Stimulated activated CD8-positive, alpha-beta memory T cell treated with anti-CD3 and anti-CD28 coated beads, Interleukin-4, amount 100 ng/mL, for 48 hours (primary cell): ENCODE measurements at regions not wholly inside any gene's neighbourhood (a gene's known extent, or its start where the extent isn't known, plus 50 kb on each side); places are given as distances from the start of the nearest gene placed in this dataset.
"Not testable (repeated sequence)": the region's sequence is repeated elsewhere in the genome, so short reads cannot be mapped to it uniquely, and the experiment has no call there.

Experiments used
- DNase-seq: peaks from one replicate; pipeline ENCODE4 v3.0.0-alpha.2; 2020

GRCh38 chr17:13204607-13205237, 186.9 kb upstream of the ELAC2 start:
- DNase-seq = no peak

- DNase-seq = no peak
Observed at GRCh38 chr17:13202835-13203234, 185.0 kb upstream of the ELAC2 start.

DNA sequence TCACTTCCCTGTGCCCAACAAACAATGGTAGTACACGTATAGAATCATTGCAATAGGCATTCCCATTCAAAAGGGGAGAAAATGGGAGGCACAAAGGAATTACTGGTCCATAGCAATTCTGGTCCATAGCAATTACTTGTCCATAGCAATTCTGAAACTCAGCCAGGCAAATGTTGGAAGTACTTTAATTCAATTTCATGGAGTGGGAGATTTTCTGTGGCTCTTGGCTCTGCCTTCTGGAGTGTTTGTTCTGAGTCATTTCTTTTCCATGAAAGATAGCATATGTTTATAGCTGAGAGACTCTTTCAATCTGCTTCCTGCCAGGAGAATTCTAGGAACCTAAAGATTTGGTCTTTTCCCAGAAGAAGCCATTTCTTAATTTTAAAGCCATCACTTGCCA, 182.8 kb upstream of the ELAC2 start:
- DNase-seq = no peak

DNA sequence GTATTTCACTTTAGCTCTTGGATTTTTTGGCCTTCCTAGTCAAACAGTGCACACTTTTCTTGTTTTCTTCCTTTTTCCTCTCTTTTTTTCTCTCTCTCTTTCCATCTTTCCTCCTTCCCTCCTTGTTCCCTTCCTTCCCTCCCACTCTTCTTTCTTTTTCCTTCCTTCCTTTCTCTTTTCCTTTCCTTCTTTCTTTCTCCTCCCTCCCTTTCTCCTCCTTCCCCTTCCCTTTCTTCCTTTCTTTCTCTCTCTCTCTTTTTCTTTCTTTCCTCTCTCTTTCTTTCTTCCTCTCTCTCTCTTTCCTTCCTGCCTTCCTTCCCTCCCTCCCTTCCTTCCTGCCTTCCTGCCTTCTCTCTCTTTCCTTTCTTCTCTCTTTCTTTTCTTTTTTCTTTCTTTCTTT, 181.6 kb upstream of the ELAC2 start:
- DNase-seq = no peak

- DNase-seq = no peak
Observed at GRCh38 chr17:13197586-13197985, 179.8 kb upstream of the ELAC2 start.

GRCh38 chr17:13194887-13195286, 177.1 kb upstream of the ELAC2 start:
- DNase-seq = no peak

DNA sequence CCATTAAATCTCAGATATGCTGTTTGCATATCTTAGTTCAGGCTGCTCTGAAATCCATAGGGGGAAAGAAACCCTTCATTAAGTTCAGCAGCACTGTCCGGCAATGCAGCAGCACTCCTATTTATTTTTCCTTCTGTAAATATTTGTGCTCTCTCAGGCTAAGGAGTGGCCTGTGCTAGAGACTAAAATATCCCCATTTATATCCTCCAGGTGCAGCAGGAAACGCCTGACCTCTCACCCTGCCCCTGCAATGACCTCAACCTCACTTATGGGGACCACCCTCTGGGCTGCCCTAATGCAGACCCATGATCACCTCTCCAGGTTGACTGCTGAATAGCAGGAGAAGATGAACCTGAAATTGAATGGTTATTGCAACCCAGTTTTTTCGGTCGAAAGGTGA, 165.0 kb upstream of the ELAC2 start:
- DNase-seq = no peak

DNA sequence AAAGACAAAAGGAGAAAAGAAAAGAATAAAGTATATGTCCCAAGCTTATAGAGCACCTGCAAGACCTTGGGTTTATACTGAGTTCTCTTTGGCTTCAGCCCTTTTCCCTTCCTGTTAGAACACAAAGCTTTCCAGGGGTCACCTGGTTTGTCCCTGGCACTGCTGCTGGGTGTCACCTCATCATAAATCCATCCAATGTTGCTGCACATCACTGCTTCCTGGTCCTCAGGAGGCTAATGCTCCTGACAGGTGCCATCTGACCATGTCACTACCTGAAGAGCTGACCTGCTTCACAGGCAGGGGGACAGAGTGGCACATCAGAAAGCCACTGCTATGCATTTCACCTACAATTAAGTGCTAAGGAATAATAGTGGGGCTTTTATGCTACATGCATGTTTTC, 164.6 kb upstream of the ELAC2 start:
- no peak for DNase-seq

DNA sequence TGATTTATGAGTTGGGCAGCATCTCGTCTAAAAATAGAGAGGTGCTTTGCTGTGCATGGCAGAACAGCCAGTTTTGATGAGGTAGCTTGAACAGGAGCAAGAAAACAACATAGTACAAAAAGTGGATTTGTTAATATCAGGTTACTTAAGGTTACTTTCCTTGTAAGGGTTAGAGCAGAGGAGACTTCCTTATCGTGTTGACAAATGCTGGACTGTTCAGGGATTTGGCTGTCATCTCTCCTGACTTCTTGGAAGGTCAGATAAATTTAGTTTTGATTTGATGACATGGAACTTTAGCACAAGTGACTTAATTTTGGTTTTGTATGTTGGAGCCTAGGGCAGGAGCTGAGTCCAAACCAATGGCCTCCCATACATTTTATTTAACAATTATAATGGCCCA, 163.9 kb upstream of the ELAC2 start:
- no peak for DNase-seq

DNA sequence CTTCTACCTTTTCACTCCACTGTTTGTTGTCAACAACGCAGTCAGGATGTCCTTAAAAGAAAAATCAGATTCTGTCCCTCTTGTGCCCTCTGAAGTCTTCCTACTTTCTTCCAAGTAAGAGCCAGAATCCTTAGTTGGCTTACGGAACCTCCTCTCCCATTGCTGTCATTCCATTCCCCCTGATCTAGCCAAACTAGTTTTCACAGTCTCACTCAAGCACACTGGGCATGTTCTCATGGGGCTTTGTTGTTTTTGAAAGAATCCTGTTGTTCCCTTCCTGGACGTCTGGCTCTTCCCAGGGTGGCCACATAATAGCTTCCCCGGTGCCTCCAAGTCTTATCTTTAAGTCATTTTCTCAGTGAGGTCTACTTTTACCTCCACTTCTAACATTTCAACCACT, 158.6 kb upstream of the ELAC2 start:
- no peak for DNase-seq

GRCh38 chr17:13171790-13172189, 154.0 kb upstream of the ELAC2 start:
- DNase-seq = no peak

- DNase-seq = no peak
Observed at GRCh38 chr17:13162361-13162760, 144.5 kb upstream of the ELAC2 start.

GRCh38 chr17:13160790-13161189, 143.0 kb upstream of the ELAC2 start:
- DNase-seq = no peak

DNA sequence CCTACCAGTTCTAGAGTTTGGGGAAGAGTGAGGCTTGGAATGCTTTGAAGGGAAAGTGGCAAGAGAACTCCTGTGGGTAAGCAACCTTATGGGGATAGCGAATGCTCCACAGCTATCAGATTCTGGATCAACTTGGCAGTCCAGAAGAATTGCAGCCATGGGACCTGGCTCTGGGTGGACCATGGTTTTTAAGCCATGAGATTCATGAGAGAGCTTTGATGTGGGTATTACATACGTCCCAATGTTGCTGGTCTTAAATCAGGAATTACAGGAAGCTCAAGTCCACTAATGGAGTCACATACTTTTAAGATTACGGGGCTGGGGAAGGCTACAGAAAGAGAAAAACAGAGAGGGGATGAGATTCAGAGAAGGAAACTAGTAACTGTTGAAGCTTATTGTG, 142.5 kb upstream of the ELAC2 start:
- no peak for DNase-seq

DNA sequence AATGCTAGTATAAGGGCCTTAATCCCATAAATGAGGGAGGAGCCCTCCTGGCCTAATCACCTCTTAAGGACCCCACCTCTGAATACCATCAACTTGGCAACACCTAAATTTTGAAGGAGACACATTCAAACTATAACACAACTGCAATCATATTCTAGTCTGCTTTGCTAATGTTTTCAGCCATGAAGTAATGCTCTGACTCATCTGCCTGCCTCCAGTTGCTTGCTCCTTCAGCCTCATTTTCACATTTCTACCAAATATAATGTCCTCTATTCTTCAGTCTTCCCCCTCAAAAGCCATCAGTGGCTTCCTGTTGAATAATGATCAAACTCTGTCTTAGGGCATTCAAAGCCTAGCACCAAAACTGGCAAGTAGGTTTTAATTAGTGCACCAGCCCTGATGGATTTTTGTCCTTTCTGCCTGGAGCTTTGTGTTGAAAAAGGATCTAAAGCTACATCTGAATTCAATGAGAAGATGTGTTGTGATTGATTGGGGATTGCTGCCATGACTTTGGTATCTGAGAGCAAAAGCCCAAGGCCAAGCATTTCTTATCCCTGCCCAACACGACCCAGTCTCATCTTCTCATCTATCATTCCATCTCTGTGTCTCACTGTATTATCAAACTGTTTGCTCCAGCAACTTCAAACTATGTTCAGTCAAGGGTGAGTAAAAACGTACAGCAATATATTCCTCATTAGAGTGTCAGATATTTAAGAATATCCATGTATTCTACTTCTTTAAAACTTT, 140.8 kb upstream of the ELAC2 start:
- DNase-seq = no peak

GRCh38 chr17:13157656-13158055, 139.8 kb upstream of the ELAC2 start:
- DNase-seq = no peak

DNA sequence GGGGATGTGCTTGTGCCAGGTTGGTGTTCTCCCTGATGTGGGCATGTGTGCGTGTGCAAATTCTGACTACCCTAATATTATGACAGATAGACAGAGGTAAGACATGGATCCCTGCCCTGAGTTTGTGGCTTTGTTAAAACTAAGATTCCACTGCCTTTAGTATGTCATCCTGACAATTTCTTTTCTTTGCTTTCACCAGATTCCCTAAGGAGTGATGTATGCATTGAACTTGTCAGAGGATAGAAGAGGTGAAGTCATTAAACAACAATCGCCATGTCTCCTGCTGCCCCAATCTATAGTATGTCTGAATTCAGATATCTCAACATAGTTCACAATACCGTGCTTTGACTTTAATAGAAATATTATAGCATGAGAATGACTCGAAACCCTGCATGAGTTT, 137.1 kb upstream of the ELAC2 start:
- no peak for DNase-seq

DNA sequence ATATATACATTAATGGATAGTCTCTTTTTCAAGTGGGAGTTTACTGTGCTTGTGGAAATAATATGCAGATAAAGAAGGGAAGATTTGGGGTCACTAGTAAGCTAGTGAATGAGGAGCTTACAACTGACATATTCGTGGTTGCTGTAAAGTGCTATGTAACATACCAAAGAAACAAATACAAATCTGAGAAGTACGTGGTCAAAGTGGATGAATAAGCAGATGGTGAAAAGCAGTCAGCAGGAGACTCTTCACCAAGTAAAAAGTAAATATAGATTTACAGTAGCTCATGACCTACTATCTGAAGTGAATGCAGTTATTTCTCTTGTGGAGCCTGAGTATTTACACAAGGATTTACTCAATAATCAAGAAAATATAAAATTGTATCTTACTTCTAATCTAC, 136.6 kb upstream of the ELAC2 start:
- no peak for DNase-seq

- no peak for DNase-seq
Observed at GRCh38 chr17:13153036-13153435, 135.2 kb upstream of the ELAC2 start.

DNA sequence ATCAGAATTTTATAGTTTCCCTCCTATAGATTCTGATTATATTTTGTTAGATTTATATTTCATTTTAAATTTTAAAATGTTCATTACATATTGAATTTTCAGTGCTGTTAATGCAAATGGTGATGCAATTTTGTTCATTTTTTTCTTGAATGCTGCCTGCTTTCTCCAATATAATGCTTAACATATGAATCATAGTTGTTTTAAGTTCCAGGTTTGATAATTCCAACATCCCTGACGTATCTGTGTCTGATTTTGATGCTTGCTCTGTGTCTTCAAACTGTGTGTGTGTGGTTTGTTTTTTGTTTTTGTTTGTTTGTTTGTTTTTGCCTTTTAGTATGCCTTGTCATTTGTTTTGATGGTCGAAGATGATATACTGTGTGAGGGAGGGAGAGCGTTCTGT, 134.7 kb upstream of the ELAC2 start:
- no peak for DNase-seq

DNA sequence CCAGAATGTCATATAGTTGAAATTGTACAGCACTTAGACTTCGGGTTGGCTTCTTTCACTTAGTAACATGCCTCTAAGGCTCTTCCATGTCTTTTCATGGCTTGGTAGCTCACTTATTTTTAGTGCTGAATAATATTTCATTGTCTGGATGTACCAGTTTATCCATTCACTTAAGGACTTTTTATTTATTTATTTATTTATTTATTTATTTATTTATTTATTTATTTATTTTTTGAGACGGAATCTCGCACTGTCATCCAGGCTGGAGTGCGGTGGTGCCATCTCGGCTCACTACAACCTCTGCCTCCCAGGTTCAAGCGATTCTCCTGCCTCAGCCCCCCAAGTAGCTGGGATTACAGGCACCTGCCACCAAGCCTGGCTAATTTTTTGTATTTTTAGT, 132.9 kb upstream of the ELAC2 start:
- DNase-seq = not testable (repeated sequence)

DNA sequence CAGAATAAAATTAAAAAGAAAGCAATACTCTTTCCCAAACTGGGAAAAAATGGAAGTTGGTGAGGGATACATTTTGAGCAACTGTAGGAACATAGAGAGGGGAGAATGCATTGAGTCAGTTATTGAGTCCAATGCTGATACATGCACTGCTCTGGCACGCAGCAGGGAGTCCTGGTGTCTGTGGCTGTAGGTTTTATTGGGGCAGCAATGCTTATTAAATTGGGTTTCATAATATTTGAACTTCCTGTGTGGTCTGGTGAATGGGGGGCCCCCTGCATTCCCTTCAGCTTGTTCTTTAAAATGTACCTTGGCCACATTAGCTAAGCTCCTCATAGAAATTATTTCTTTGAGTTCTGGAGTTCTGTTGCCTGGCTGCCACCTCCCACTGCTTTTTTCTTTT, 125.2 kb upstream of the ELAC2 start:
- DNase-seq = no peak

- no peak for DNase-seq
Observed at GRCh38 chr17:13140750-13141149, 122.9 kb upstream of the ELAC2 start.

- no peak for DNase-seq
Observed at GRCh38 chr17:13135506-13135905, 117.7 kb upstream of the ELAC2 start.

DNA sequence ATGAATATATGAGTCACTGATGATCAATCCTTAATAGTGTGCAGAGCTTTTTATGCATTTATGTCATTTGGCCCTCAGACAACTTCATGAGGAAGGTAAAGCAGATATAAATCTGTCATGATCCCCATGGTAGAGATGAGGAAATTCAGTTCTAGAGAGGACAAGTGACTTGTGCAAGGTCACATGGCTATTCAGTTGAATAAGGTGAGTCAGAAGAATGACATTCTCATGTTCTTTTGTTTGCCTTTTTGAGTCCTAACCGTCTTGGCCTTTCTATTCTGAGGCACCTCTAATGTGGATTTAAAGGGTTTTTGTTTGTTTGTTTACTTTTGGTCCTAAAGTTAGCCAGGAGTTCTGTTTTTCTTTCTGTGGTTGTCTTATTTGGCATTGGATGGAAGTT, 116.2 kb upstream of the ELAC2 start:
- DNase-seq = no peak
